IPS-20b (cell line): ENCODE measurements at regions not wholly inside any gene's neighbourhood (a gene's known extent, or its start where the extent isn't known, plus 50 kb on each side); places are given as distances from the start of the nearest gene placed in this dataset.

ENCODE experiments used
- H3K27ac ChIP-seq: one replicate; pipeline ENCODE4 v1.5.1; 2013; ENCODE audit warnings: low read length
- H3K27me3 ChIP-seq: 2 replicates; pipeline ENCODE4 v1.6.1; 2013; ENCODE audit warnings: mild to moderate bottlenecking, low read length, inconsistent platforms; ENCODE audit not compliant: insufficient read depth
- H3K36me3 ChIP-seq: 2 replicates; pipeline ENCODE4 v1.6.1; 2013; ENCODE audit warnings: low read depth, mild to moderate bottlenecking, inconsistent platforms, low read length, moderate library complexity; ENCODE audit not compliant: insufficient read depth
- H3K4me1 ChIP-seq: 2 replicates; pipeline ENCODE4 v1.6.1; 2013; ENCODE audit warnings: mild to moderate bottlenecking, control low read depth, inconsistent platforms, low read length, moderate library complexity; ENCODE audit not compliant: insufficient read depth
- H3K4me3 ChIP-seq: 2 replicates; pipeline ENCODE4 v1.5.1; 2013; ENCODE audit warnings: mild to moderate bottlenecking, low read length, inconsistent platforms
- H3K9ac ChIP-seq: 2 replicates; pipeline ENCODE4 v1.6.1; 2013; ENCODE audit warnings: low read depth, mild to moderate bottlenecking, inconsistent platforms, low read length, moderate library complexity
- H3K9me3 ChIP-seq: 2 replicates; pipeline ENCODE4 v1.6.1; 2013; ENCODE audit warnings: mild to moderate bottlenecking, low read depth, low read length, inconsistent platforms; ENCODE audit not compliant: insufficient read depth

GRCh38 chr7:119692541-119692940, 580.4 kb upstream of the KCND2 start:
- no peaks in the 10 kb centered on the region; the same call in 1 of the 2 replicates for H3K9me3 ChIP-seq
- no peak overlapping the region for H3K9ac ChIP-seq
- H3K27ac ChIP-seq = no peak overlapping the region
- H3K27me3 ChIP-seq = no peaks in the 10 kb centered on the region
- no peak overlapping the region for H3K4me3 ChIP-seq
- H3K4me1 ChIP-seq = no peaks in the 10 kb centered on the region
- H3K36me3 ChIP-seq = no peaks in the 10 kb centered on the region

- Histone ChIP-seq H3K36me3 (no peaks in the 10 kb centered on the region), H3K4me1 (no peaks in the 10 kb centered on the region), H3K9me3 (no peaks in the 10 kb centered on the region; the same call in 1 of the 2 replicates), H3K4me3 (no peak overlapping the region), H3K27me3 (no peaks in the 10 kb centered on the region), H3K9ac (no peak overlapping the region), H3K27ac (no peak overlapping the region)
Observed at GRCh38 chr7:119694506-119694905, 578.5 kb upstream of the KCND2 start.

- H3K36me3 ChIP-seq = no peaks in the 10 kb centered on the region
- no peaks in the 10 kb centered on the region; the same call in 1 of the 2 replicates for H3K9me3 ChIP-seq
- H3K9ac ChIP-seq = no peak overlapping the region
- no peaks in the 10 kb centered on the region for H3K27me3 ChIP-seq
- H3K4me1 ChIP-seq = no peaks in the 10 kb centered on the region
- H3K27ac ChIP-seq = no peak overlapping the region
- no peak overlapping the region for H3K4me3 ChIP-seq
Observed at GRCh38 chr7:119696336-119696735, 576.6 kb upstream of the KCND2 start.

GRCh38 chr7:119703895-119704294, 569.1 kb upstream of the KCND2 start:
- Histone ChIP-seq H3K27me3 (no peaks in the 10 kb centered on the region), H3K9ac (no peak overlapping the region), H3K4me1 (no peaks in the 10 kb centered on the region)

GRCh38 chr7:119706608-119707007, 566.4 kb upstream of the KCND2 start:
- H3K9ac ChIP-seq = no peak overlapping the region
- H3K27me3 ChIP-seq = no peaks in the 10 kb centered on the region
- H3K9me3 ChIP-seq = no peaks in the 10 kb centered on the region
- no peaks in the 10 kb centered on the region for H3K4me1 ChIP-seq
- H3K36me3 ChIP-seq = no peaks in the 10 kb centered on the region
- H3K27ac ChIP-seq = no peak overlapping the region
- no peak overlapping the region for H3K4me3 ChIP-seq

More at GRCh38 chr7:119703895-119704294, 569.1 kb upstream of the KCND2 start:
- Histone ChIP-seq H3K36me3 (no peaks in the 10 kb centered on the region), H3K27ac (no peak overlapping the region), H3K4me3 (no peak overlapping the region), H3K9me3 (no peaks in the 10 kb centered on the region)

GRCh38 chr7:119708891-119709290, 564.1 kb upstream of the KCND2 start:
- no peak overlapping the region for H3K27ac ChIP-seq
- no peaks in the 10 kb centered on the region for H3K9me3 ChIP-seq
- H3K27me3 ChIP-seq = no peaks in the 10 kb centered on the region
- no peak overlapping the region for H3K4me3 ChIP-seq
- H3K36me3 ChIP-seq = no peaks in the 10 kb centered on the region
- no peaks in the 10 kb centered on the region for H3K4me1 ChIP-seq
- H3K9ac ChIP-seq = no peak overlapping the region

- Histone ChIP-seq H3K27me3 (no peaks in the 10 kb centered on the region), H3K27ac (no peak overlapping the region), H3K9me3 (no peaks in the 10 kb centered on the region), H3K4me3 (no peak overlapping the region), H3K4me1 (no peaks in the 10 kb centered on the region), H3K9ac (no peak overlapping the region), H3K36me3 (no peaks in the 10 kb centered on the region)
Observed at GRCh38 chr7:119711104-119711503, 561.9 kb upstream of the KCND2 start.

GRCh38 chr7:119712886-119713462, 560.0 kb upstream of the KCND2 start:
- no peaks in the 10 kb centered on the region for H3K9me3 ChIP-seq
- H3K27me3 ChIP-seq = no peaks in the 10 kb centered on the region
- no peaks in the 10 kb centered on the region for H3K36me3 ChIP-seq
- H3K9ac ChIP-seq = no peak overlapping the region
- no peak overlapping the region for H3K4me3 ChIP-seq
- no peak overlapping the region for H3K27ac ChIP-seq
- H3K4me1 ChIP-seq = no peaks in the 10 kb centered on the region

- Histone ChIP-seq H3K9me3 (no peaks in the 10 kb centered on the region), H3K27me3 (no peaks in the 10 kb centered on the region), H3K4me3 (no peak overlapping the region), H3K27ac (no peak overlapping the region), H3K4me1 (no peaks in the 10 kb centered on the region), H3K9ac (no peak overlapping the region), H3K36me3 (no peaks in the 10 kb centered on the region)
Observed at GRCh38 chr7:119713606-119714005, 559.4 kb upstream of the KCND2 start.

GRCh38 chr7:119720541-119720940, 552.4 kb upstream of the KCND2 start:
- no peak overlapping the region for H3K9ac ChIP-seq
- H3K27ac ChIP-seq = no peak overlapping the region

GRCh38 chr7:119724041-119724792, 548.8 kb upstream of the KCND2 start:
- Histone ChIP-seq H3K9ac (no peak overlapping the region), H3K27ac (no peak overlapping the region)

More at GRCh38 chr7:119720541-119720940, 552.4 kb upstream of the KCND2 start:
- Histone ChIP-seq H3K9me3 (no peaks in the 10 kb centered on the region), H3K4me3 (no peak overlapping the region), H3K4me1 (no peaks in the 10 kb centered on the region), H3K36me3 (no peaks in the 10 kb centered on the region), H3K27me3 (no peaks in the 10 kb centered on the region)

More at GRCh38 chr7:119724041-119724792, 548.8 kb upstream of the KCND2 start:
- no peaks in the 10 kb centered on the region for H3K36me3 ChIP-seq
- no peaks in the 10 kb centered on the region for H3K4me1 ChIP-seq
- no peaks in the 10 kb centered on the region for H3K27me3 ChIP-seq
- H3K9me3 ChIP-seq = no peaks in the 10 kb centered on the region
- no peak overlapping the region for H3K4me3 ChIP-seq
